A549 (cell line): ENCODE measurements at regions not wholly inside any gene's neighbourhood (a gene's known extent, or its start where the extent isn't known, plus 50 kb on each side); places are given as distances from the start of the nearest gene placed in this dataset.

Experiments
- ATAC-seq, 2 experiments: fragments of 200-7000 bp in 1 of 2; fragments of >200 bp in 1 of 2; cut with Nextera tagmentation in 1 of 2; cut with Tn5 transposase in 1 of 2; 3 replicates each; pipeline versions ENCODE4 v1.8.0 to v1.9.1; 2018 to 2020; ENCODE audit warnings: mild to moderate bottlenecking in 1 of 2, moderate library complexity in 1 of 2
- CTCF ChIA-PET: fragments of 300-600 bp; sonication (Branson Sonifier 250); formaldehyde crosslinking; extraction: SDS; loops from one replicate; lab custom pipeline; 2021; ENCODE audit warnings: antibody characterized with exemption, inconsistent platforms; lab: Yijun Ruan, JAX
- POLR2A ChIA-PET: fragments of 350-600 bp; formaldehyde crosslinking; extraction: SDS; loops from one replicate; lab custom pipeline; 2021; ENCODE audit warnings: antibody characterized with exemption, inconsistent platforms; lab: Yijun Ruan, JAX
- DNase-seq, 2 experiments: peaks; one replicate each; pipeline versions ENCODE4 v3.0.0 to v3.0.0-alpha.2; 2011 to 2016; ENCODE audit warnings: low read depth in 1 of 2, low spot score in 1 of 2
- FAIRE-seq: peaks from 2 replicates; lab custom pipeline; 2011; peaks lifted over from hg19 to GRCh38; lab: Jason Lieb, UNC
- H3K27ac ChIP-seq, 2 experiments: fragments of >200 bp; sonication (Bioruptor Twin); formaldehyde crosslinking; 3 replicates each; pipeline ENCODE4 v1.5.1; 2016 to 2017
- H3K4me1 ChIP-seq: fragments of >200 bp; sonication (Bioruptor Twin); formaldehyde crosslinking; 3 replicates; pipeline ENCODE4 v1.6.1; 2016
- H3K4me2 ChIP-seq: fragments of >200 bp; sonication (Bioruptor Twin); formaldehyde crosslinking; 3 replicates; pipeline ENCODE4 v1.6.1; 2016
- H3K4me3 ChIP-seq: fragments of >200 bp; sonication (Bioruptor Twin); formaldehyde crosslinking; 3 replicates; pipeline ENCODE4 v1.5.1; 2016
- H3K9me3 ChIP-seq: fragments of >200 bp; sonication (Bioruptor Twin); formaldehyde crosslinking; 3 replicates; pipeline ENCODE4 v1.6.1; 2016
- BHLHE40 ChIP-seq: IDR thresholded peaks from 2 replicates; pipeline ENCODE4 v1.6.1; 2012; ENCODE audit warnings: low read depth, low read length, inconsistent platforms
- CBX8 ChIP-seq: fragments of 200-600 bp; sonication (generic); IDR thresholded peaks from 2 replicates; pipeline ENCODE4 v1.6.1; 2016
- EHF ChIP-seq: fragments of 250-450 bp; sonication (Bioruptor Pico); IDR thresholded peaks from 2 replicates; pipeline ENCODE4 v1.5.0; 2020; ENCODE audit warnings: mild to moderate bottlenecking
- ESRRA ChIP-seq: fragments of 150-350 bp; IDR thresholded peaks from 2 replicates; pipeline ENCODE4 v1.6.1; 2014; ENCODE audit warnings: mild to moderate bottlenecking, low read length, borderline replicate concordance
- FOSL2 ChIP-seq, 2 experiments: fragments of 450-650 bp in 1 of 2; fragments of >200 bp in 1 of 2; sonication (Bioruptor Twin) in 1 of 2; formaldehyde crosslinking; IDR thresholded peaks; 2 replicates each; pipeline versions ENCODE4 v1.5.0 to v1.6.1; 2016 to 2020; ENCODE audit warnings: mild to moderate bottlenecking in 1 of 2, moderate library complexity in 1 of 2
- FOXS1 ChIP-seq: fragments of 250-450 bp; sonication (Bioruptor Pico); IDR thresholded peaks from 2 replicates; pipeline ENCODE4 v1.5.0; 2020; ENCODE audit warnings: mild to moderate bottlenecking, moderate library complexity
- JUNB ChIP-seq: fragments of >200 bp; sonication (Bioruptor Twin); formaldehyde crosslinking; IDR thresholded peaks from 2 replicates; pipeline ENCODE4 v1.6.1; 2016
- KDM5A ChIP-seq: fragments of 200-600 bp; sonication (generic); IDR thresholded peaks from 2 replicates; pipeline ENCODE4 v1.6.1; 2016; ENCODE audit warnings: antibody characterized with exemption, mild to moderate bottlenecking
- MAFK ChIP-seq: fragments of 450-650 bp; IDR thresholded peaks from 2 replicates; pipeline ENCODE4 v1.6.1; 2014; ENCODE audit not compliant: partially characterized antibody
- NFE2L2 ChIP-seq: fragments of 150-350 bp; conservative IDR thresholded peaks from 2 replicates; pipeline ENCODE4 v1.6.1; 2014; ENCODE audit warnings: low read length
- NPAS2 ChIP-seq: fragments of 250-450 bp; sonication (Bioruptor Pico); IDR thresholded peaks from 2 replicates; pipeline ENCODE4 v1.8.0; 2022; ENCODE audit warnings: mild to moderate bottlenecking, moderate library complexity, borderline replicate concordance
- NR3C1 ChIP-seq: fragments of >200 bp; sonication (Bioruptor Twin); formaldehyde crosslinking; IDR thresholded peaks from 3 replicates; pipeline ENCODE4 v1.6.1; 2017
- PHF8 ChIP-seq: fragments of 200-600 bp; sonication (generic); IDR thresholded peaks from 2 replicates; pipeline ENCODE4 v1.6.1; 2016; ENCODE audit warnings: low read depth, mild to moderate bottlenecking, antibody characterized with exemption, moderate library complexity, borderline replicate concordance
- RAD21 ChIP-seq, 2 experiments: fragments of >200 bp in 1 of 2; sonication (Bioruptor Twin) in 1 of 2; formaldehyde crosslinking in 1 of 2; IDR thresholded peaks in 1 of 2; conservative IDR thresholded peaks in 1 of 2; 2 replicates in 1 of 2; 3 replicates in 1 of 2; pipeline ENCODE4 v1.6.1; 2012 to 2018; ENCODE audit warnings: inconsistent platforms in 1 of 2
- RCOR1 ChIP-seq: fragments of 150-350 bp; IDR thresholded peaks from 2 replicates; pipeline ENCODE4 v1.6.1; 2014; ENCODE audit warnings: antibody characterized with exemption, low read length, low read depth
- RFX5 ChIP-seq: fragments of 450-650 bp; IDR thresholded peaks from 2 replicates; pipeline ENCODE4 v1.7.1; 2014; ENCODE audit warnings: antibody characterized with exemption, mild to moderate bottlenecking, moderate library complexity
- TFCP2L1 ChIP-seq: fragments of 250-450 bp; sonication (Bioruptor Pico); IDR thresholded peaks from 2 replicates; pipeline ENCODE4 v1.5.0; 2021; ENCODE audit warnings: mild to moderate bottlenecking
- ZFP36 ChIP-seq: fragments of 450-650 bp; IDR thresholded peaks from 2 replicates; pipeline ENCODE4 v1.6.1; 2014; ENCODE audit warnings: borderline replicate concordance; ENCODE audit not compliant: partially characterized antibody
- ZNF302 ChIP-seq: fragments of 250-450 bp; sonication (Bioruptor Pico); IDR thresholded peaks from 2 replicates; pipeline ENCODE4 v1.9.0; 2021; ENCODE audit warnings: inconsistent platforms, mild to moderate bottlenecking, moderate library complexity
- ZSCAN20 ChIP-seq: fragments of 250-450 bp; sonication (Bioruptor Pico); IDR thresholded peaks from 2 replicates; pipeline ENCODE4 v1.8.0; 2022; ENCODE audit warnings: mild to moderate bottlenecking, moderate library complexity
- WGBS: methylation state at CpG from one replicate; pipeline ENCODE4 v1.1.6; 2017; ENCODE audit errors: missing lambda C conversion rate; 5-methylcytosine and 5-hydroxymethylcytosine counted together
- TF ChIP-seq, protein P1 (sequence below): IDR thresholded peaks from 2 replicates; pipeline ENCODE4 v1.6.1; 2012
- TF ChIP-seq, protein P2 (sequence below): fragments of >200 bp; sonication (Bioruptor Twin); formaldehyde crosslinking; IDR thresholded peaks from 2 replicates; pipeline ENCODE4 v1.6.1; 2016
- TF ChIP-seq, protein P3 (sequence below): fragments of 200-600 bp; sonication (generic); IDR thresholded peaks from 2 replicates; pipeline ENCODE4 v1.6.1; 2016; ENCODE audit warnings: antibody characterized with exemption, mild to moderate bottlenecking, moderate library complexity
- TF ChIP-seq, protein P4 (sequence below): fragments of >200 bp; sonication (Bioruptor Twin); formaldehyde crosslinking; IDR thresholded peaks from 3 replicates; pipeline ENCODE4 v1.6.1; 2016

DNA sequence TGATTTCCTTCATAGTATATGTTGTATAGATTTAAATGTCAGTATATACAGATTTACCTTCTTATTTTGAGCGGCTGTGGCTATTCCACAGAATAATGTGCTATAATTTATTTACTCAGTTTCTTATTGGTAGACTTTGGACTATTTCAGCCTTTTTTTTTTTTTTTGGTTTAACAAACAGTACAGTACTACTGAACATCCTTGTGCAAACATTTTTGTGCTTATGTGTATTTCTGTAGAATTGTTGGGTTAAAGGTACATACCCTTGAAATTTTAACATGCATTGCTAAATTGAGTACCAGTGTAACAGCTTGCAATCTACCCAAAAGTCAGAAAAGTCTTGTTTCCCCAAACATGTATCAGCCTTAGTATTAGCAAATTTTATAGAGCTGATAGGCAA is 68.8 kb downstream of the HHEX start:
- POLR2A ChIA-PET = no interaction called here
- TF ChIP-seq PHF8 (no peak), ZSCAN20 (CRISPR knock-in tag) (0 out of 2 replicates have a peak, but pooled peaks have one; percentile 12), TFCP2L1 (CRISPR knock-in tag) (no peak), CBX8 (no peak)
- TF ChIP-seq, protein P1, sequence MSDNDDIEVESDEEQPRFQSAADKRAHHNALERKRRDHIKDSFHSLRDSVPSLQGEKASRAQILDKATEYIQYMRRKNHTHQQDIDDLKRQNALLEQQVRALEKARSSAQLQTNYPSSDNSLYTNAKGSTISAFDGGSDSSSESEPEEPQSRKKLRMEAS = no peak

DNA sequence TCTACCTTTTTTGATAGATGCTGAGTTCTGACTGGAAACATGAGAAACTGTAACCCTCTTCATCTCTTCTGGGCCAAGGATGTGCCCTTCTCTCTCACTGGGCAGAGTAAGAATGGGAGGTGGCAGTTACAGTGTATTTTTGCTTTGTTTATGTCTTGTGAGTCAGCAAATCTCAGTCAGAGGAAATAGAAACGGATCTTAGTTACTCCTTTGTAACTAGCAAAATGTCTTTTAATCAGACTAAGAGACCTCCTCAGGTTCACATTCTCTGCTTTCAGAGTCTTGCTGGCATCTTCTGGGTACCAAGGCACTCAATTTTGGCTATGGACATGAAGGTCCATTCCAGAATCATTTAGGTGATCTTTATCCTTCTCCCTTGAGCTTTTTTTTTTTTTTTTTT is 70.9 kb downstream of the HHEX start:
- H3K4me1 ChIP-seq = peaks cover 52% of the 10 kb centered on the region
- FAIRE-seq (no peak), DNase-seq (peak in 1 of 2 experiments; percentile 40), ATAC-seq (peak; percentile 21 to 43; a peak in 2 of 6 replicates)
- H3K27ac ChIP-seq = peak overlapping the region; percentile 63 to 68
- TF ChIP-seq ZFP36 = no peak
- TF ChIP-seq, protein P2, sequence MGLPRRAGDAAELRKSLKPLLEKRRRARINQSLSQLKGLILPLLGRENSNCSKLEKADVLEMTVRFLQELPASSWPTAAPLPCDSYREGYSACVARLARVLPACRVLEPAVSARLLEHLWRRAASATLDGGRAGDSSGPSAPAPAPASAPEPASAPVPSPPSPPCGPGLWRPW = no peak
- no peak for TF ChIP-seq NR3C1
- TF ChIP-seq FOXS1 (CRISPR knock-in tag) = no peak
- TF ChIP-seq RAD21 (conservative IDR thresholded peaks at IDR 0.05 in 1 of 2, IDR thresholded peaks at IDR 0.05 in 1 of 2) = no peak
- TF ChIP-seq EHF (CRISPR knock-in tag) = no peak
- TF ChIP-seq ZNF302 (CRISPR knock-in tag) = no peak
- TF ChIP-seq MAFK = peak; percentile 81
- no peak for TF ChIP-seq NPAS2 (CRISPR knock-in tag)
- TF ChIP-seq, protein P3, sequence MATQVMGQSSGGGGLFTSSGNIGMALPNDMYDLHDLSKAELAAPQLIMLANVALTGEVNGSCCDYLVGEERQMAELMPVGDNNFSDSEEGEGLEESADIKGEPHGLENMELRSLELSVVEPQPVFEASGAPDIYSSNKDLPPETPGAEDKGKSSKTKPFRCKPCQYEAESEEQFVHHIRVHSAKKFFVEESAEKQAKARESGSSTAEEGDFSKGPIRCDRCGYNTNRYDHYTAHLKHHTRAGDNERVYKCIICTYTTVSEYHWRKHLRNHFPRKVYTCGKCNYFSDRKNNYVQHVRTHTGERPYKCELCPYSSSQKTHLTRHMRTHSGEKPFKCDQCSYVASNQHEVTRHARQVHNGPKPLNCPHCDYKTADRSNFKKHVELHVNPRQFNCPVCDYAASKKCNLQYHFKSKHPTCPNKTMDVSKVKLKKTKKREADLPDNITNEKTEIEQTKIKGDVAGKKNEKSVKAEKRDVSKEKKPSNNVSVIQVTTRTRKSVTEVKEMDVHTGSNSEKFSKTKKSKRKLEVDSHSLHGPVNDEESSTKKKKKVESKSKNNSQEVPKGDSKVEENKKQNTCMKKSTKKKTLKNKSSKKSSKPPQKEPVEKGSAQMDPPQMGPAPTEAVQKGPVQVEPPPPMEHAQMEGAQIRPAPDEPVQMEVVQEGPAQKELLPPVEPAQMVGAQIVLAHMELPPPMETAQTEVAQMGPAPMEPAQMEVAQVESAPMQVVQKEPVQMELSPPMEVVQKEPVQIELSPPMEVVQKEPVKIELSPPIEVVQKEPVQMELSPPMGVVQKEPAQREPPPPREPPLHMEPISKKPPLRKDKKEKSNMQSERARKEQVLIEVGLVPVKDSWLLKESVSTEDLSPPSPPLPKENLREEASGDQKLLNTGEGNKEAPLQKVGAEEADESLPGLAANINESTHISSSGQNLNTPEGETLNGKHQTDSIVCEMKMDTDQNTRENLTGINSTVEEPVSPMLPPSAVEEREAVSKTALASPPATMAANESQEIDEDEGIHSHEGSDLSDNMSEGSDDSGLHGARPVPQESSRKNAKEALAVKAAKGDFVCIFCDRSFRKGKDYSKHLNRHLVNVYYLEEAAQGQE = no peak
- TF ChIP-seq NFE2L2 = peak; percentile 55; the same call in 1 of the 2 replicates
- no peaks in the 10 kb centered on the region for H3K9me3 ChIP-seq
- H3K4me2 ChIP-seq = peak overlapping the region; percentile 62
- ChIA-PET CTCF (no interaction called here), POLR2A (no interaction called here)
- 5% methylated on average over 1 of the region's 1 CpG for WGBS
- no peak overlapping the region for H3K4me3 ChIP-seq

More for the DNA sequence above, 68.8 kb downstream of the HHEX start:
- 25% methylated on average over 1 of the region's 1 CpG for WGBS
- Histone ChIP-seq H3K9me3 (no peaks in the 10 kb centered on the region), H3K4me3 (no peak overlapping the region), H3K4me2 (peak overlapping the region; percentile 52), H3K4me1 (peaks cover 52% of the 10 kb centered on the region), H3K27ac (peak overlapping the region in 1 of 2 experiments; percentile 63; a peak in 3 of 6 replicates)
- no peak for DNase-seq
- 0 out of 6 replicates have a peak, but pooled peaks of 1 of the 2 experiments have one; percentile 16 for ATAC-seq
- CTCF ChIA-PET = interaction anchor here (1.2 kb wide), 1 partner anchor 14 kb away, joined by 3 read pairs; no protein-coding TSS in a partner anchor
- no peak for FAIRE-seq

DNA sequence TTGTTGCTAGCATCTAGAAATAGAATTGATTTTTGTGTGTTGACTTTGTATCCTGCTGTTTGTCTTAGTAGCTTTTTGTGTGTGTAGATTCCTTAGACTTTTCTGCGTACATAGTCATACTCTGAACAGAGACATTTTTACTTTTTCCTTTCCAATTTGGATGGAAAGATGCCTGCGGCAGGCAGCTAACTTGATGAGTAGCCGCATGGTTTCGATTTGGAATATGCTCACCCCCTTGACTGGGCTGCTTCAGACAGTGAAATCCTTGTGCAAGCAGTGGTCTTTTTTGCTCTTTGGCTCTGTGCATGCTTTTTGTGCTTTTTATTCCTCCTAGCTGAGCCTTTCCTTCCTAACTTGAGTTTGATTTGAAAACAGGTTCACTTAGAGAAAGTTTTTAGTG is 71.8 kb downstream of the HHEX start:
- Histone ChIP-seq H3K4me1 (peaks cover 46% of the 10 kb centered on the region), H3K4me3 (no peak overlapping the region), H3K9me3 (no peaks in the 10 kb centered on the region), H3K4me2 (peak overlapping the region; percentile 62; the same call in 1 of the 3 replicates), H3K27ac (peak overlapping the region; percentile 63 to 68; a peak in 4 of 6 replicates)
- 89% methylated on average over 4 of the region's 4 CpGs for WGBS
- ChIA-PET CTCF (interaction anchor here (0.6 to 2.9 kb wide), 2 partner anchors 10 to 15 kb away, joined by 3 to 8 read pairs; no protein-coding TSS in a partner anchor), POLR2A (no interaction called here)
- DNase-seq (no peak), FAIRE-seq (no peak), ATAC-seq (no peak)
- TF ChIP-seq RCOR1 (no peak), ESRRA (no peak), BHLHE40 (no peak), JUNB (no peak), KDM5A (no peak), FOSL2 (IDR thresholded peaks at IDR 0.05) (no peak), FOSL2 (CRISPR knock-in tag; IDR thresholded peaks at IDR 0.05) (no peak), RFX5 (no peak)
- TF ChIP-seq, protein P4, sequence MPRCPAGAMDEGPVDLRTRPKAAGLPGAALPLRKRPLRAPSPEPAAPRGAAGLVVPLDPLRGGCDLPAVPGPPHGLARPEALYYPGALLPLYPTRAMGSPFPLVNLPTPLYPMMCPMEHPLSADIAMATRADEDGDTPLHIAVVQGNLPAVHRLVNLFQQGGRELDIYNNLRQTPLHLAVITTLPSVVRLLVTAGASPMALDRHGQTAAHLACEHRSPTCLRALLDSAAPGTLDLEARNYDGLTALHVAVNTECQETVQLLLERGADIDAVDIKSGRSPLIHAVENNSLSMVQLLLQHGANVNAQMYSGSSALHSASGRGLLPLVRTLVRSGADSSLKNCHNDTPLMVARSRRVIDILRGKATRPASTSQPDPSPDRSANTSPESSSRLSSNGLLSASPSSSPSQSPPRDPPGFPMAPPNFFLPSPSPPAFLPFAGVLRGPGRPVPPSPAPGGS = no peak
- TF ChIP-seq, protein P3 = no peak
- TF ChIP-seq, protein P2 = no peak
- TF ChIP-seq, all 56 proteins: peak for 0
